NCI-H1417 (cell line): ENCODE measurements at regions not wholly inside any gene's neighbourhood (a gene's known extent, or its start where the extent isn't known, plus 50 kb on each side); places are given as distances from the start of the nearest gene placed in this dataset.
"Not testable (repeated sequence)": the region's sequence is repeated elsewhere in the genome, so short reads cannot be mapped to it uniquely, and the experiment has no call there.

Experiments
- DNase-seq, 3 experiments: peaks; one replicate each; lab custom pipeline; 2025; lab: John Stamatoyannopoulos, UW

GRCh38 chr2:75432761-75433361 is 127.9 kb downstream of the EVA1A start:
- peak in 1 of 3 experiments; percentile 10 for DNase-seq

- DNase-seq = no peak
Measured at GRCh38 chr2:75431763-75432162, 129.0 kb downstream of the EVA1A start.

- no peak for DNase-seq
Measured at GRCh38 chr2:75431276-75431675, 129.5 kb downstream of the EVA1A start.

- DNase-seq = not testable (repeated sequence)
Measured at GRCh38 chr2:75430449-75430848, 130.3 kb downstream of the EVA1A start.

- DNase-seq = no peak
Measured at GRCh38 chr2:75428646-75429443, 131.9 kb downstream of the EVA1A start.

- DNase-seq = no peak
Measured at GRCh38 chr2:75428060-75428459, 132.7 kb downstream of the EVA1A start.

GRCh38 chr2:75424936-75425619 is 135.7 kb downstream of the EVA1A start:
- no peak for DNase-seq

- DNase-seq = no peak
Measured at GRCh38 chr2:75421986-75422385, 138.8 kb downstream of the EVA1A start.

GRCh38 chr2:75416420-75417342 is 144.1 kb downstream of the EVA1A start:
- no peak for DNase-seq

GRCh38 chr2:75415731-75416130 is 145.0 kb downstream of the EVA1A start:
- no peak for DNase-seq

GRCh38 chr2:75415111-75415626 is 145.6 kb downstream of the EVA1A start:
- no peak for DNase-seq

GRCh38 chr2:75411574-75411973 is 149.2 kb downstream of the EVA1A start:
- DNase-seq = no peak

GRCh38 chr2:75410702-75411101 is 150.0 kb downstream of the EVA1A start:
- no peak for DNase-seq

- no peak for DNase-seq
Measured at GRCh38 chr2:75408771-75409170, 152.0 kb downstream of the EVA1A start.

- no peak for DNase-seq
Measured at GRCh38 chr2:75407038-75407530, 153.7 kb downstream of the EVA1A start.

GRCh38 chr2:75406131-75406581 is 154.6 kb downstream of the EVA1A start:
- DNase-seq = no peak

- DNase-seq = no peak
Measured at GRCh38 chr2:75405000-75405399, 155.7 kb downstream of the EVA1A start.

GRCh38 chr2:75403991-75404428 is 156.7 kb downstream of the EVA1A start:
- DNase-seq = peak; percentile 24 to 84 (median 41)

- no peak for DNase-seq
Measured at GRCh38 chr2:75396314-75396713, 164.4 kb downstream of the EVA1A start.

GRCh38 chr2:75394764-75395163 is 166.0 kb downstream of the EVA1A start:
- DNase-seq = not testable (repeated sequence)

GRCh38 chr2:75390169-75390568 is 170.6 kb downstream of the EVA1A start:
- DNase-seq = peak in 2 of 3 experiments; percentile 14 to 20
